Effector memory CD4-positive, alpha-beta T cell (primary cell): ENCODE measurements at regions not wholly inside any gene's neighbourhood (a gene's known extent, or its start where the extent isn't known, plus 50 kb on each side); places are given as distances from the start of the nearest gene placed in this dataset.

Experiments used
- DNase-seq, 3 donors: peaks; one replicate each; pipeline ENCODE4 v3.0.0-alpha.2; 2020
- H3K27ac ChIP-seq: 2 replicates; pipeline ENCODE4 v1.7.0; 2013; ENCODE audit warnings: mild to moderate bottlenecking, low read length, moderate library complexity; ENCODE audit not compliant: insufficient read depth, poor library complexity, severe bottlenecking
- H3K27me3 ChIP-seq: replicated peaks from 2 replicates; pipeline ENCODE4 v1.7.0; 2013; ENCODE audit warnings: mild to moderate bottlenecking, low read length; ENCODE audit not compliant: insufficient read depth, control insufficient read depth, poor library complexity, severe bottlenecking
- H3K36me3 ChIP-seq: 2 replicates; pipeline ENCODE4 v1.7.0; 2013; ENCODE audit warnings: mild to moderate bottlenecking, low read length, moderate library complexity; ENCODE audit not compliant: control insufficient read depth, insufficient read depth
- H3K4me1 ChIP-seq: 2 replicates; pipeline ENCODE4 v1.7.0; 2013; ENCODE audit warnings: low read length, mild to moderate bottlenecking; ENCODE audit not compliant: control insufficient read depth, insufficient read depth, poor library complexity, severe bottlenecking
- H3K4me3 ChIP-seq: 2 replicates; pipeline ENCODE4 v1.7.0; 2013; ENCODE audit warnings: low read length, low read depth, mild to moderate bottlenecking; ENCODE audit not compliant: insufficient read depth, poor library complexity, severe bottlenecking
- H3K9me3 ChIP-seq: 2 replicates; pipeline ENCODE4 v1.7.0; 2013; ENCODE audit warnings: mild to moderate bottlenecking, low read length, moderate library complexity; ENCODE audit not compliant: control insufficient read depth

DNA sequence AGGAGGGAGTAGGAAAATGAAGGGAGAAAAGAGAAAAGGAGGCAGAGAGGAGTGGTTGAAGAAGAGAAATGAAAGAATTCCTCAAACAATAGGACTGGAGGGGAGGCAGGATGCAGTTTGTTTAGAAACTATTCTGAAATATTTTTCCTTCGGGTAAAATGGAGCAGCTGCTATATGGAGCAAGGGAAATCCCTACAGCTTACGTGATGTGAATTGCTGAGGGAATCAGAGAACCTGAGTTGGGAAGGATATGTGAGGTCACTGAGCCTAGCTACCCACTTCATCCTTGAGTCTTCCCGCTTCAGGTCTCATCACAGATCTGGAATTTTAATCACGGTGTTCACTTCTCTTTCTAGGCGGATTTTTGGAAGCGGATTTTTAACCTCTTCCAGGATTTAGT is 204.3 kb downstream of the ERCC6L2 start:
- no peaks in the 10 kb centered on the region for H3K9me3 ChIP-seq
- H3K4me1 ChIP-seq, result no peaks in the 10 kb centered on the region
- H3K36me3 ChIP-seq, result no peaks in the 10 kb centered on the region
- no peaks in the 10 kb centered on the region for H3K27me3 ChIP-seq
- no peak for DNase-seq
- no peak overlapping the region for H3K4me3 ChIP-seq
- H3K27ac ChIP-seq, result no peak overlapping the region

DNA sequence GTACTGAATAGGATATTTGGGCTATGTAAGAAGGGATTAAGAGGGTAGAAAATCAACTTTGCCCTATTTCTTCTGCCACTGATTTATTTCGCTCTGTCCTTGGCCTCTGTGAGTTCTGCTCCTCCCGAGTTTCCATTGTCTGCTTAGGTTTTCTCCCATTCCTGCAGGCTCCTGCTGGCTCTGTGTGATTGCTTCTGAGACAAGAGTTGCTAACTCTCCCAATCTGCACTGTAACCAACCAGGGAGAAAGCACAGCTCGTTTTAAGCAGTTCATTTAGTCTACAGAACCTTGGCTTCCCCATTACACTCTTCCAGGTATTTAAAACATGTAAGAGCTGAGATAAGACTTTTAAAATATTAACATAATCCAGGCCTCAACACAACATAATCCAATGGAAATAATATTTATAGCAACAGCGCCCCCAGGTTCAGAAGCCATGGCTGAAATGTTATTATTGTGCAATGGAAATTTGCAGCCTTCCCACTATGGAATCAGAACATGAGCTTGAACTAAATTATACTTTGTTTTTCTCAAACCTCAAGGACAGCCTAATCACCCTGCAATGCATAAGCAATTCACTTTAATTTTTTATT is 203.5 kb downstream of the ERCC6L2 start:
- H3K27me3 ChIP-seq, result no peaks in the 10 kb centered on the region
- H3K4me3 ChIP-seq, result no peak overlapping the region
- H3K4me1 ChIP-seq, result no peaks in the 10 kb centered on the region
- H3K27ac ChIP-seq, result no peak overlapping the region
- no peak for DNase-seq
- H3K36me3 ChIP-seq, result no peaks in the 10 kb centered on the region
- no peaks in the 10 kb centered on the region for H3K9me3 ChIP-seq

GRCh38 chr9:96075757-96076156 is 200.3 kb downstream of the ERCC6L2 start:
- no peak overlapping the region for H3K27ac ChIP-seq
- DNase-seq, result no peak

GRCh38 chr9:96075111-96075510 is 199.6 kb downstream of the ERCC6L2 start:
- H3K27ac ChIP-seq, result no peak overlapping the region
- no peaks in the 10 kb centered on the region for H3K36me3 ChIP-seq
- no peak for DNase-seq
- no peaks in the 10 kb centered on the region for H3K4me1 ChIP-seq
- no peaks in the 10 kb centered on the region for H3K27me3 ChIP-seq
- no peaks in the 10 kb centered on the region for H3K9me3 ChIP-seq
- H3K4me3 ChIP-seq, result no peak overlapping the region

More at GRCh38 chr9:96075757-96076156, 200.3 kb downstream of the ERCC6L2 start:
- H3K4me3 ChIP-seq, result no peak overlapping the region
- no peaks in the 10 kb centered on the region for H3K27me3 ChIP-seq
- no peaks in the 10 kb centered on the region for H3K36me3 ChIP-seq
- no peaks in the 10 kb centered on the region for H3K4me1 ChIP-seq
- H3K9me3 ChIP-seq, result no peaks in the 10 kb centered on the region

- no peak for DNase-seq
- H3K36me3 ChIP-seq, result no peaks in the 10 kb centered on the region
- no peak overlapping the region for H3K27ac ChIP-seq
- H3K4me3 ChIP-seq, result no peak overlapping the region
- H3K4me1 ChIP-seq, result no peaks in the 10 kb centered on the region
- H3K9me3 ChIP-seq, result no peaks in the 10 kb centered on the region
- no peaks in the 10 kb centered on the region for H3K27me3 ChIP-seq
These were observed 198.3 kb downstream of the ERCC6L2 start for GRCh38 chr9:96073531-96074480.

DNA sequence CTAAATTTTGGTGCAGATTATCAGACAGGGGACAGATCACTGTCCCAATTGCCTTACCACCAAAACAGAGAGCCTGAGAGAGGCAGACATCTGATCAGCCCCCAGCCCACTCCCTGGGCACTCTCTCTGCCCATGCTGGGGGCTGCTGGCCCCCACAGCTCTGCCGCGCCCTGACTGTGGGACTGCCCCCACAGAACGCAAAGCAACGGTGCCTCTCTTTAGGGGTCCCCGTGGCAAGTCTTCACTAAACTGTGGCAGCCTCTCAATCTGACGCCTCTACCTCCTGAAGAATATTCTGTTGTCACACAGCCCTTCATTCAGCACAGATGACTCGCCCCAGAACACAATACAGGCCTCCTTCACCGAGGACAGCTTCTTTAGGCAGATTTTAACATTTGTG is 197.4 kb downstream of the ERCC6L2 start:
- Histone ChIP-seq H3K27me3 (no peaks in the 10 kb centered on the region), H3K9me3 (no peaks in the 10 kb centered on the region), H3K27ac (no peak overlapping the region), H3K4me1 (no peaks in the 10 kb centered on the region), H3K36me3 (no peaks in the 10 kb centered on the region), H3K4me3 (no peak overlapping the region)
- DNase-seq, result no peak

DNA sequence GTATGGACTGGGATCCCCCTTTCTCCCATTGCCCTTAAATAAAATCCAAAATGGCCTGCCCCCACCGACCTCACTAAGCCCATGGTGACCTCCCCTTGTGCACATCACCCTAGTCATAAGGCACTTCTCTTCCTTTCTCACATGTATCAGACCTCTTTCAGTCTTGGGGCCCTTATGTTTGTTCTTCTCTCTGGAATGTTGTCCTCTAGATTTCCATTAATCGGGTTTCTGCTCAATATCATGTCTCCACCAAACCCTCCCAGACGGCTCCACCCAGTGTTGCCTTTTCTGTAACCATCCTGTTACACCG is 196.3 kb downstream of the ERCC6L2 start:
- no peaks in the 10 kb centered on the region for H3K9me3 ChIP-seq
- H3K27ac ChIP-seq, result no peak overlapping the region
- H3K36me3 ChIP-seq, result no peaks in the 10 kb centered on the region
- no peak overlapping the region for H3K4me3 ChIP-seq
- no peak for DNase-seq
- no peaks in the 10 kb centered on the region for H3K4me1 ChIP-seq
- no peaks in the 10 kb centered on the region for H3K27me3 ChIP-seq

DNA sequence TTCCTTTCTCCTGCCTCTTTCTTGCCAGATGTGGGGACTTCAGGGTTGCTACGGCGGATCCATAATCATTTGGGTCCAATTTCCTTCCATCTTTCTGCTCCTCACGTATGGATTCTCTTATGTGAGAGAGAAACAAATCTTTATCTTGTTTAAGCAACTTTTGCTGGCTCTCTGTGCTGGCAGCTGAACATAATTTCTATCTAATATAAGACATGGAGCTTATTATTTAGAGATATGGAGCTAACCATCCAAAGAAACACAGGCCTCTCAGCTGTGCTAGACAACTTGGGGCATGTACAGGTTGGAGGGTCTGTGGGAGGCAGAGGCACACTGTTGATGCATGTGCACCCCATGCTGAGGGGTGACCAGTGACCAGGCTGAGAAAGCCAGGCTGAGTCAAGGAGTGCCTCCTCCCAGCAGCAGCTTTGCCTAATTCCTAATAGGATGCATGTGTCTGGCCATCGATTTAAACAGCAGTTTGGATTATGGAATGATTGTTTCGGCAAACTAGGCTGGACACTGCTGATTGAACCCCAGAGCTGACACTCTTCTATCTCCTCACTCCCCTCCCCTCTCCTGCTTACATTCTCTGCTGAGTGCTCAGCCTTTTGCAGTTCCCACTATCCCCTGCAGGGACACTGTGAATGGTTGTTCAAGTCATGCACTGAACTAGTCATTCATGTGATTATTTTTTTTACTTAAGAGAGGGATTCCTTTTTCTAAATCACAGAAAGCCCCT is 195.8 kb downstream of the ERCC6L2 start:
- Histone ChIP-seq H3K9me3 (no peaks in the 10 kb centered on the region), H3K27ac (no peak overlapping the region), H3K27me3 (no peaks in the 10 kb centered on the region), H3K36me3 (no peaks in the 10 kb centered on the region), H3K4me1 (no peaks in the 10 kb centered on the region), H3K4me3 (no peak overlapping the region)
- DNase-seq, result no peak

DNA sequence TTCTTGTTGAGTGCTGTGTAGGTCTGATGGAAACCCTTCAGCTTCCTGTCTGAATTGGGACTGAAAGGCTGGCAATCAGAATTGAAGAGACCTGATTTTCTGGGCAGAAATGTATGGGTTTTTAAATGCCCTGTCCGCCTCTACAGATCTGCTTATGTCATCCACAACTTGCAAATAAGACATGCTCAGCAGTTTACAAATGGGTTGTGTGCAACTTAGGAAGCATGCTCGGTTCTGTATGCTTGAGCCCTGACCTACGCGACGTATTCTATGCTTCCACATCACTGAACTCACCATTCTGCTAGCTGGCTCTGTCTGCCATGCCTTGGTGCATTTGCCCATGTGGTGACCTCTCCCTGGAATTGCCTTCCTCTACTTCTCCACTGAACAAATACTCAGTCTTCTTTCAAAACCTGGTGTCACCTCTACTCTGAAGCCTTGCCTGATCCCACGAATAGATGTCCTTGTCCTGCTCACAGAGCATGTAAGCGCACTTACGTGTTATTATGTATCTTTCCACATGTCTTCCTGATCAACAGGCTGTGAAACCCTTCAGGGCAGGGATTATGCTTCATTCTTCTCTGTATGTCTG is 194.2 kb downstream of the ERCC6L2 start:
- H3K27me3 ChIP-seq, result no peaks in the 10 kb centered on the region
- H3K4me1 ChIP-seq, result no peaks in the 10 kb centered on the region
- no peaks in the 10 kb centered on the region for H3K36me3 ChIP-seq
- H3K27ac ChIP-seq, result no peak overlapping the region
- no peak overlapping the region for H3K4me3 ChIP-seq
- no peaks in the 10 kb centered on the region for H3K9me3 ChIP-seq
- no peak for DNase-seq
